GM23338 (cell line): ENCODE measurements at regions not wholly inside any gene's neighbourhood (a gene's known extent, or its start where the extent isn't known, plus 50 kb on each side); places are given as distances from the start of the nearest gene placed in this dataset.

ENCODE experiments used
- ATAC-seq: fragments of 200-7000 bp; cut with Tn5 transposase; 3 replicates; pipeline ENCODE4 v1.9.1; 2020
- DNase-seq: peaks from one replicate; pipeline ENCODE4 v3.0.0-alpha.2; 2015; ENCODE audit warnings: low spot score
- H2AFZ ChIP-seq: fragments of 200-600 bp; sonication (generic); 2 replicates; pipeline ENCODE4 v1.8.0; 2016; ENCODE audit warnings: antibody characterized with exemption, mild to moderate bottlenecking, moderate library complexity
- H3F3A ChIP-seq: fragments of 200-600 bp; sonication (generic); replicated peaks from 2 replicates; pipeline ENCODE4 v1.8.0; 2017; ENCODE audit warnings: antibody characterized with exemption, mixed run types, low read depth
- H3K27ac ChIP-seq: fragments of 200-600 bp; sonication (generic); 2 replicates; pipeline ENCODE4 v1.6.1; 2016; ENCODE audit warnings: low read depth
- H3K27me3 ChIP-seq: fragments of 200-600 bp; sonication (generic); 2 replicates; pipeline ENCODE4 v1.8.0; 2016; ENCODE audit warnings: mild to moderate bottlenecking, mixed run types, moderate library complexity; ENCODE audit not compliant: insufficient read depth
- H3K36me3 ChIP-seq: fragments of 200-600 bp; sonication (generic); 2 replicates; pipeline ENCODE4 v1.8.0; 2016; ENCODE audit warnings: mild to moderate bottlenecking; ENCODE audit not compliant: insufficient read depth
- H3K4me1 ChIP-seq: fragments of 200-600 bp; sonication (generic); 2 replicates; pipeline ENCODE4 v1.8.0; 2016; ENCODE audit warnings: mild to moderate bottlenecking, moderate library complexity; ENCODE audit not compliant: insufficient read depth
- H3K4me2 ChIP-seq: fragments of 200-600 bp; sonication (generic); 2 replicates; pipeline ENCODE4 v1.7.1; 2017; ENCODE audit warnings: mixed run types
- H3K4me3 ChIP-seq: fragments of 200-600 bp; sonication (generic); 2 replicates; pipeline ENCODE4 v1.6.1; 2016; ENCODE audit warnings: mixed run types
- H3K79me2 ChIP-seq: fragments of 200-600 bp; sonication (generic); replicated peaks from 2 replicates; pipeline ENCODE4 v1.8.0; 2017; ENCODE audit warnings: mild to moderate bottlenecking; ENCODE audit not compliant: insufficient read depth
- H3K9me2 ChIP-seq: fragments of 200-600 bp; sonication (generic); 2 replicates; pipeline ENCODE4 v1.8.0; 2017; ENCODE audit not compliant: insufficient read depth
- H4K20me1 ChIP-seq: fragments of 200-600 bp; sonication (generic); replicated peaks from 2 replicates; pipeline ENCODE4 v1.8.0; 2017; ENCODE audit warnings: mild to moderate bottlenecking; ENCODE audit not compliant: insufficient read depth
- H3K27ac Mint-ChIP-seq: 2 replicates; pipeline ENCODE4 v1.8.0; 2020; ENCODE audit warnings: inconsistent platforms, mild to moderate bottlenecking, moderate library complexity, mixed read lengths
- H3K27me3 Mint-ChIP-seq: 3 replicates; pipeline ENCODE4 v1.8.0; 2022; ENCODE audit warnings: low read depth, mild to moderate bottlenecking, moderate library complexity, mixed read lengths, inconsistent platforms; ENCODE audit not compliant: insufficient read depth, poor library complexity
- H3K36me3 Mint-ChIP-seq: 3 replicates; pipeline ENCODE4 v1.8.0; 2021; ENCODE audit warnings: low read depth, mild to moderate bottlenecking, inconsistent platforms, moderate library complexity, mixed read lengths
- H3K4me1 Mint-ChIP-seq: 3 replicates; pipeline ENCODE4 v1.8.0; 2020; ENCODE audit warnings: mild to moderate bottlenecking, inconsistent platforms, mixed read lengths
- H3K4me3 Mint-ChIP-seq: 3 replicates; pipeline ENCODE4 v1.8.0; 2021; ENCODE audit warnings: moderate library complexity, mild to moderate bottlenecking, inconsistent platforms, mixed read lengths
- H3K9me3 Mint-ChIP-seq: 3 replicates; pipeline ENCODE4 v1.8.0; 2020; ENCODE audit warnings: moderate library complexity, mild to moderate bottlenecking, inconsistent platforms, mixed read lengths
- CREB1 ChIP-seq: fragments of 250-450 bp; sonication (Bioruptor Pico); IDR thresholded peaks from 2 replicates; pipeline ENCODE4 v1.5.0; 2020; ENCODE audit warnings: low read depth, mild to moderate bottlenecking, moderate library complexity
- CTCF ChIP-seq, 2 experiments: fragments of 200-600 bp in 1 of 2; sonication (generic) in 1 of 2; conservative IDR thresholded peaks; 2 replicates each; pipeline versions ENCODE4 v1.5.1 to v1.6.1; 2016 to 2017; ENCODE audit warnings: antibody characterized with exemption in 2 of 2, low read depth in 2 of 2, mild to moderate bottlenecking in 2 of 2, moderate library complexity in 1 of 2
- ETS1 ChIP-seq: IDR thresholded peaks from 2 replicates; pipeline ENCODE4 v1.6.1; 2016; ENCODE audit warnings: antibody characterized with exemption
- EZH2 ChIP-seq: fragments of 200-600 bp; sonication (generic); IDR thresholded peaks from one replicate; pipeline ENCODE4 v1.8.0; 2017; ENCODE audit warnings: antibody characterized with exemption, mild to moderate bottlenecking, low read depth; ENCODE audit not compliant: unreplicated experiment
- EZH2phosphoT487 ChIP-seq: fragments of 200-600 bp; sonication (generic); IDR thresholded peaks from one replicate; pipeline ENCODE4 v1.8.1; 2018; ENCODE audit warnings: antibody characterized with exemption; ENCODE audit not compliant: unreplicated experiment
- JUNB ChIP-seq: IDR thresholded peaks from one replicate; pipeline ENCODE4 v1.6.1; 2016; ENCODE audit warnings: antibody characterized with exemption; ENCODE audit not compliant: unreplicated experiment
- POLR2AphosphoS5 ChIP-seq: IDR thresholded peaks from 2 replicates; pipeline ENCODE4 v1.6.1; 2016; ENCODE audit warnings: antibody characterized with exemption, low read depth
- REST ChIP-seq: IDR thresholded peaks from one replicate; pipeline ENCODE4 v1.6.1; 2018; ENCODE audit warnings: antibody characterized with exemption; ENCODE audit not compliant: unreplicated experiment
- STAT1 ChIP-seq: IDR thresholded peaks from one replicate; pipeline ENCODE4 v1.6.1; 2016; ENCODE audit warnings: antibody characterized with exemption; ENCODE audit not compliant: unreplicated experiment
- ZNF114 ChIP-seq: fragments of 250-450 bp; sonication (Bioruptor Pico); IDR thresholded peaks from 2 replicates; pipeline ENCODE4 v1.5.0; 2020; ENCODE audit warnings: mild to moderate bottlenecking, moderate library complexity
- ZNF462 ChIP-seq: fragments of 250-450 bp; sonication (Bioruptor Pico); IDR thresholded peaks from 2 replicates; pipeline ENCODE4 v1.5.0; 2020; ENCODE audit warnings: mild to moderate bottlenecking, moderate library complexity

GRCh38 chr13:47094734-47095434 is 198.0 kb upstream of the HTR2A start (continued):
- TF ChIP-seq ZNF114 (CRISPR knock-in tag) (no peak), REST (no peak), EZH2 (no peak), STAT1 (no peak), CTCF (conservative IDR thresholded peaks at IDR 0.05; ENCODE audit: low read depth in 2 of 2) (no peak), POLR2AphosphoS5 (no peak), EZH2phosphoT487 (no peak), ETS1 (no peak), CREB1 (CRISPR knock-in tag) (no peak)

DNA sequence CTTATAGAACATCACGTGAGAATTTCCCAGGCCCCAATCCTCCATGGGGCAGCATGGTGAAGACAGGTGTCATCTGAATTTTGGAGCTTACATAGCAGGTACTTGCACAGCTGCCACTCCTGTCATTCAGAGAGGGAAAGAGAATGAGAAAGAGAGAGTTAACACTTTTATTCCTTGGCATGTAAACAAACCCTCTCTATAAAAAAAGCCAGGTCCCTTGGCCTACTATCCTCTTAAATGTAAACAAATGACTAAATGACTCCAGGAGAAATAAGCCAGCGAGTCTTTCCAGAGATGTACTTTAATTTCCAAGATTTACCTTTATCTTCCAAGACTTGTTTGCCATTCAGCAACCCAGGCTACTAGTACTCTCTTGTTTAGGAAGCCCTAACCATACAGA is 195.3 kb upstream of the HTR2A start:
- Histone ChIP-seq H3K4me1 (peaks cover 4% of the 10 kb centered on the region; the same call in 1 of the 2 replicates), H3K79me2 (no peaks in the 10 kb centered on the region), H3K36me3 (no peaks in the 10 kb centered on the region), H2AFZ (no peak overlapping the region), H3K4me2 (no peak overlapping the region), H3K9me2 (no peaks in the 10 kb centered on the region), H3K4me3 (no peak overlapping the region), H3F3A (no peaks in the 10 kb centered on the region), H3K27me3 (no peaks in the 10 kb centered on the region), H3K27ac (no peak overlapping the region), H4K20me1 (no peaks in the 10 kb centered on the region)
- H3K9me3 Mint-ChIP-seq = peaks cover 7% of the 10 kb centered on the region; the same call in 2 of the 3 replicates
- H3K27me3 Mint-ChIP-seq = no peaks in the 10 kb centered on the region
- no peak overlapping the region for H3K4me3 Mint-ChIP-seq
- H3K36me3 Mint-ChIP-seq = peaks cover 5% of the 10 kb centered on the region; the same call in 2 of the 3 replicates
- H3K4me1 Mint-ChIP-seq = peaks cover 11% of the 10 kb centered on the region; the same call in 2 of the 3 replicates
- no peak overlapping the region for H3K27ac Mint-ChIP-seq
- DNase-seq (no peak), ATAC-seq (no peak)
- TF ChIP-seq ETS1 (no peak), ZNF462 (CRISPR knock-in tag) (no peak), JUNB (no peak), STAT1 (no peak)
